Osteoblast (primary cell): ENCODE measurements at regions not wholly inside any gene's neighbourhood (a gene's known extent, or its start where the extent isn't known, plus 50 kb on each side); places are given as distances from the start of the nearest gene placed in this dataset.
A peak's percentile ranks its signal among the peaks of the same experiment; 100 is the strongest.

Experiments
- DNase-seq: peaks from one replicate; pipeline ENCODE4 v3.0.0; 2011; ENCODE audit warnings: low spot score, mixed read lengths; ENCODE audit not compliant: insufficient read length; ENCODE audit errors: missing footprints
- H2AFZ ChIP-seq: 2 replicates; pipeline ENCODE4 v1.6.0; 2011; ENCODE audit warnings: mild to moderate bottlenecking, low read length
- H3K27ac ChIP-seq: 2 replicates; pipeline ENCODE4 v1.5.1; 2011; ENCODE audit warnings: mild to moderate bottlenecking, low read depth, low read length, moderate library complexity
- H3K27me3 ChIP-seq: 2 replicates; pipeline ENCODE4 v1.6.0; 2012; ENCODE audit warnings: mild to moderate bottlenecking, control low read depth, inconsistent platforms, low read length, moderate library complexity; ENCODE audit not compliant: insufficient read depth
- H3K36me3 ChIP-seq: 2 replicates; pipeline ENCODE4 v1.5.1; 2011; ENCODE audit warnings: mild to moderate bottlenecking, low read length, control low read depth, moderate library complexity; ENCODE audit not compliant: insufficient read depth
- H3K4me1 ChIP-seq: 2 replicates; pipeline ENCODE4 v1.5.1; 2011; ENCODE audit warnings: mild to moderate bottlenecking, low read length, control low read depth, moderate library complexity; ENCODE audit not compliant: insufficient read depth
- H3K4me2 ChIP-seq: 2 replicates; pipeline ENCODE4 v1.6.0; 2011; ENCODE audit warnings: mild to moderate bottlenecking, low read length; ENCODE audit not compliant: insufficient read depth
- H3K4me3 ChIP-seq: fragments of 200-600 bp; sonication (generic); 3 replicates; pipeline ENCODE4 v1.5.1; 2012; ENCODE audit warnings: mild to moderate bottlenecking, low read length, inconsistent platforms; ENCODE audit not compliant: insufficient read depth
- H3K79me2 ChIP-seq: 2 replicates; pipeline ENCODE4 v1.6.0; 2012; ENCODE audit warnings: mild to moderate bottlenecking, low read length, control low read depth, inconsistent platforms; ENCODE audit not compliant: insufficient read depth
- H3K9me3 ChIP-seq: 2 replicates; pipeline ENCODE4 v1.5.1; 2011; ENCODE audit warnings: low read depth, low read length, control low read depth
- H4K20me1 ChIP-seq: 2 replicates; pipeline ENCODE4 v1.6.0; 2012; ENCODE audit warnings: mild to moderate bottlenecking, low read length, control low read depth; ENCODE audit not compliant: insufficient read depth
- CTCF ChIP-seq: IDR thresholded peaks from 2 replicates; pipeline ENCODE4 v1.5.1; 2011; ENCODE audit warnings: mild to moderate bottlenecking, low read depth, low read length, moderate library complexity; ENCODE audit errors: extremely low read depth

GRCh38 chr1:162943622-162944021, 82.6 kb upstream of the CCDC190 start:
- no peak for DNase-seq
- no peak for TF ChIP-seq CTCF
- H3K4me2 ChIP-seq = peak overlapping the region; percentile 14
- no peaks in the 10 kb centered on the region for H3K79me2 ChIP-seq
- H4K20me1 ChIP-seq = no peaks in the 10 kb centered on the region
- H3K36me3 ChIP-seq = no peaks in the 10 kb centered on the region
- H3K27ac ChIP-seq = no peak overlapping the region
- no peak overlapping the region for H3K4me3 ChIP-seq
- H3K27me3 ChIP-seq = no peaks in the 10 kb centered on the region
- H2AFZ ChIP-seq = no peak overlapping the region
- H3K9me3 ChIP-seq = no peaks in the 10 kb centered on the region
- peaks cover 8% of the 10 kb centered on the region for H3K4me1 ChIP-seq

GRCh38 chr1:162942916-162943559, 82.1 kb upstream of the CCDC190 start:
- peak overlapping the region; percentile 14 for H3K4me2 ChIP-seq
- no peaks in the 10 kb centered on the region for H3K79me2 ChIP-seq
- TF ChIP-seq CTCF = no peak
- no peaks in the 10 kb centered on the region for H3K9me3 ChIP-seq
- H4K20me1 ChIP-seq = no peaks in the 10 kb centered on the region
- no peaks in the 10 kb centered on the region for H3K27me3 ChIP-seq
- H3K4me1 ChIP-seq = peaks cover 8% of the 10 kb centered on the region
- no peak overlapping the region for H3K27ac ChIP-seq
- H3K36me3 ChIP-seq = no peaks in the 10 kb centered on the region
- DNase-seq = no peak
- H2AFZ ChIP-seq = peak overlapping the region; percentile 40
- H3K4me3 ChIP-seq = no peak overlapping the region

GRCh38 chr1:162941024-162941423, 80.0 kb upstream of the CCDC190 start:
- TF ChIP-seq CTCF = no peak
- peaks cover 8% of the 10 kb centered on the region for H3K4me1 ChIP-seq
- no peak overlapping the region for H3K4me3 ChIP-seq
- no peak for DNase-seq
- H3K27ac ChIP-seq = no peak overlapping the region
- no peaks in the 10 kb centered on the region for H3K9me3 ChIP-seq
- H3K36me3 ChIP-seq = no peaks in the 10 kb centered on the region
- no peaks in the 10 kb centered on the region for H3K79me2 ChIP-seq
- H4K20me1 ChIP-seq = no peaks in the 10 kb centered on the region
- no peak overlapping the region for H3K4me2 ChIP-seq
- H3K27me3 ChIP-seq = no peaks in the 10 kb centered on the region
- H2AFZ ChIP-seq = no peak overlapping the region

GRCh38 chr1:162939035-162939434, 78.1 kb upstream of the CCDC190 start:
- Histone ChIP-seq H3K27me3 (no peaks in the 10 kb centered on the region), H3K4me2 (no peak overlapping the region), H3K79me2 (no peaks in the 10 kb centered on the region), H4K20me1 (no peaks in the 10 kb centered on the region), H3K4me1 (peaks cover 8% of the 10 kb centered on the region), H3K9me3 (no peaks in the 10 kb centered on the region), H3K4me3 (no peak overlapping the region), H2AFZ (no peak overlapping the region), H3K36me3 (no peaks in the 10 kb centered on the region), H3K27ac (no peak overlapping the region)
- no peak for DNase-seq
- TF ChIP-seq CTCF = peak; percentile 49
